HepG2 (cell line): ENCODE measurements at regions not wholly inside any gene's neighbourhood (a gene's known extent, or its start where the extent isn't known, plus 50 kb on each side); places are given as distances from the start of the nearest gene placed in this dataset.

Experiments used
- ATAC-seq: fragments of 200-7000 bp; cut with Tn5 transposase; 3 replicates; pipeline ENCODE4 v1.9.1; 2020; ENCODE audit warnings: mild to moderate bottlenecking, moderate library complexity
- BruUV-seq: library from RNA; stranded (reverse); fragments of 400-500 nt; replicated peaks from 2 replicates; lab custom pipeline; 2021; lab: Mats Ljungman, UMichigan
- CTCF ChIA-PET: fragments of 300-600 bp; formaldehyde crosslinking; extraction: SDS; loops from one replicate; lab custom pipeline; 2021; ENCODE audit warnings: low total read pairs, inconsistent platforms, low intra/inter-chr PET ratio; lab: Yijun Ruan, JAX
- POLR2A ChIA-PET: fragments of 350-600 bp; sonication (Branson Sonifier 250); formaldehyde crosslinking; loops from one replicate; lab custom pipeline; 2020; ENCODE audit warnings: antibody characterized with exemption, inconsistent platforms; lab: Yijun Ruan, JAX
- DNase-seq: peaks from one replicate; pipeline ENCODE4 v3.0.0-alpha.2; 2015; ENCODE audit warnings: low spot score
- FAIRE-seq: peaks from 3 replicates; lab custom pipeline; 2011; peaks lifted over from hg19 to GRCh38; lab: Jason Lieb, UNC
- H2AFZ ChIP-seq: one replicate; pipeline ENCODE4 v1.6.1; 2011; ENCODE audit warnings: low read length, inconsistent platforms
- H3K27ac ChIP-seq: fragments of 300-600 bp; 3 replicates; pipeline ENCODE4 v1.8.0; 2011; ENCODE audit warnings: mixed run types, mild to moderate bottlenecking, mixed read lengths, low read length, inconsistent platforms; ENCODE audit not compliant: insufficient read depth; ENCODE audit errors: extremely low read length
- H3K27me3 ChIP-seq, 2 experiments: fragments of 200-600 bp in 1 of 2; 2 replicates in 1 of 2; 3 replicates in 1 of 2; pipeline versions ENCODE4 v1.6.0 to v1.8.0; 2011; ENCODE audit warnings: low read length in 2 of 2, mild to moderate bottlenecking in 2 of 2, moderate library complexity in 2 of 2, inconsistent platforms in 1 of 2; ENCODE audit not compliant: insufficient read depth in 2 of 2, control insufficient read depth in 1 of 2
- H3K36me3 ChIP-seq, 2 experiments: fragments of 200-600 bp in 1 of 2; replicated peaks in 1 of 2; 2 replicates in 1 of 2; 3 replicates in 1 of 2; pipeline versions ENCODE4 v1.5.1 to v1.8.0; 2011; ENCODE audit warnings: low read length in 2 of 2, inconsistent platforms in 1 of 2; ENCODE audit not compliant: insufficient read depth in 2 of 2, control insufficient read depth in 1 of 2
- H3K4me1 ChIP-seq: 2 replicates; pipeline ENCODE4 v1.5.1; 2012; ENCODE audit warnings: low read length, inconsistent platforms; ENCODE audit not compliant: insufficient read depth
- H3K4me2 ChIP-seq: 2 replicates; pipeline ENCODE4 v1.6.0; 2011; ENCODE audit warnings: low read depth, low read length, inconsistent platforms
- H3K4me3 ChIP-seq, 3 experiments: fragments of 200-600 bp in 1 of 3; sonication (generic), shearing (Covaris generic) in 1 of 3; replicated peaks in 1 of 3; 2 replicates each; pipeline ENCODE4 v1.5.1; 2011 to 2016; ENCODE audit warnings: low read length in 3 of 3, inconsistent platforms in 2 of 3, low read depth in 2 of 3, mild to moderate bottlenecking in 2 of 3, control low read depth in 1 of 3, mixed read lengths in 1 of 3; ENCODE audit not compliant: insufficient read depth in 1 of 3
- H3K79me2 ChIP-seq: one replicate; pipeline ENCODE4 v1.6.1; 2011; ENCODE audit warnings: low read length, inconsistent platforms; ENCODE audit not compliant: insufficient read depth
- H3K9ac ChIP-seq: 2 replicates; pipeline ENCODE4 v1.6.0; 2011; ENCODE audit warnings: mild to moderate bottlenecking, low read depth, low read length, inconsistent platforms; ENCODE audit not compliant: insufficient read depth
- H3K9me3 ChIP-seq: 2 replicates; pipeline ENCODE4 v1.5.1; 2012; ENCODE audit warnings: mild to moderate bottlenecking, low read length
- H4K20me1 ChIP-seq: 2 replicates; pipeline ENCODE4 v1.6.0; 2011; ENCODE audit warnings: inconsistent platforms, mild to moderate bottlenecking, low read length, moderate library complexity; ENCODE audit not compliant: insufficient read depth
- AFF4 ChIP-seq: sonication (generic); formaldehyde crosslinking; IDR thresholded peaks from 2 replicates; pipeline ENCODE4 v1.4.0; 2020; ENCODE audit warnings: missing genetic modification reagents
- CSRNP1 ChIP-seq: sonication (generic); formaldehyde crosslinking; IDR thresholded peaks from 2 replicates; pipeline ENCODE4 v1.8.1; 2023; ENCODE audit warnings: mild to moderate bottlenecking, missing genetic modification reagents
- DRAP1 ChIP-seq: IDR thresholded peaks from 2 replicates; pipeline ENCODE4 v1.6.1; 2016; ENCODE audit warnings: missing genetic modification reagents, missing compliant biosample characterization
- HIC2 ChIP-seq: sonication (generic); formaldehyde crosslinking; IDR thresholded peaks from 2 replicates; pipeline ENCODE4 v1.9.0; 2022; ENCODE audit warnings: low read depth, missing genetic modification reagents
- HMG20A ChIP-seq: IDR thresholded peaks from 2 replicates; pipeline ENCODE4 v1.6.1; 2016; ENCODE audit warnings: borderline replicate concordance
- MAZ ChIP-seq, 2 experiments: sonication (generic) in 1 of 2; formaldehyde crosslinking in 1 of 2; IDR thresholded peaks; 2 replicates each; pipeline versions ENCODE4 v1.5.0 to v1.6.1; 2012 to 2020; ENCODE audit warnings: low read depth in 2 of 2, mild to moderate bottlenecking in 2 of 2, borderline replicate concordance in 1 of 2, improper control_type of control experiment in 1 of 2, low read length in 1 of 2, missing genetic modification reagents in 1 of 2, moderate library complexity in 1 of 2
- ZNF496 ChIP-seq: sonication (generic); formaldehyde crosslinking; IDR thresholded peaks from 2 replicates; pipeline ENCODE4 v1.8.1; 2023; ENCODE audit warnings: mild to moderate bottlenecking, moderate library complexity, missing genetic modification reagents; ENCODE audit not compliant: insufficient replicate concordance
- ZNF577 ChIP-seq: sonication (generic); formaldehyde crosslinking; IDR thresholded peaks from 2 replicates; pipeline ENCODE4 v1.4.0; 2020; ENCODE audit warnings: mild to moderate bottlenecking, low read depth, missing genetic modification reagents, borderline replicate concordance
- ZNF710 ChIP-seq: sonication (generic); formaldehyde crosslinking; IDR thresholded peaks from 2 replicates; pipeline ENCODE4 v1.5.0; 2020; ENCODE audit warnings: mild to moderate bottlenecking, missing genetic modification reagents, borderline replicate concordance
- WGBS: methylation state at CpG from one replicate; pipeline ENCODE4 v1.1.6; 2017; ENCODE audit warnings: low lambda C conversion rate; 5-methylcytosine and 5-hydroxymethylcytosine counted together
- in situ Hi-C: cut with HindIII; loops from 2 replicates; pipeline ENCODE4 v1.10.0; 2017; ENCODE audit warnings: low pct_unique_long_range_greater_than_20kb; ENCODE audit not compliant: extremely low pct_ligation_motif_present
- intact Hi-C: fragments of 100-400 bp; cut with micrococcal nuclease; formaldehyde crosslinking; loops from one replicate; pipeline ENCODE4 v1.10.0; 2022; ENCODE audit not compliant: unreplicated experiment

- TF ChIP-seq ZNF710 (CRISPR knock-in tag) = no peak
- TF ChIP-seq DRAP1 (CRISPR knock-in tag) = no peak
- TF ChIP-seq HMG20A (CRISPR knock-in tag) = no peak
- TF ChIP-seq AFF4 (CRISPR knock-in tag) = no peak
- TF ChIP-seq ZNF577 (CRISPR knock-in tag) = no peak
Observed at GRCh38 chr22:27583856-27584255, 217.7 kb downstream of the MN1 start (continued).

GRCh38 chr22:27585141-27585540 lies 216.4 kb downstream of the MN1 start:
- CTCF ChIA-PET = no interaction called here
- H3K4me1 ChIP-seq = no peaks in the 10 kb centered on the region
- H4K20me1 ChIP-seq = no peaks in the 10 kb centered on the region
- H3K79me2 ChIP-seq = no peaks in the 10 kb centered on the region
- FAIRE-seq (no peak), DNase-seq (no peak), ATAC-seq (no peak)
- H3K27ac ChIP-seq = no peak overlapping the region
- peaks cover 0 to 33% of the 10 kb centered on the region in 2 experiments for H3K27me3 ChIP-seq
- no peak overlapping the region for H3K4me3 ChIP-seq
- H3K4me2 ChIP-seq = no peak overlapping the region
- in situ Hi-C loops (loop anchor here (10.0 kb wide), 1 partner anchor 60 kb away; no protein-coding TSS in a partner anchor), intact Hi-C loops (no loop called here)
- no TSS peak for BruUV-seq
- WGBS = 0% methylated on average over 2 of the region's 2 CpGs
- H3K9ac ChIP-seq = no peak overlapping the region
- H3K36me3 ChIP-seq = no peaks in the 10 kb centered on the region
- no peak overlapping the region for H2AFZ ChIP-seq
- no peaks in the 10 kb centered on the region for H3K9me3 ChIP-seq
- POLR2A ChIA-PET = no interaction called here
- TF ChIP-seq CSRNP1 (CRISPR knock-in tag) (no peak), ZNF496 (no peak), HIC2 (CRISPR knock-in tag) (no peak), ZNF710 (CRISPR knock-in tag) (no peak), MAZ (IDR thresholded peaks at IDR 0.05; ENCODE audit: borderline replicate concordance, low read depth, low read length) (no peak), MAZ (CRISPR knock-in tag; IDR thresholded peaks at IDR 0.05; ENCODE audit: low read depth) (no peak)
